Keratinocyte (primary cell): ENCODE measurements at regions not wholly inside any gene's neighbourhood (a gene's known extent, or its start where the extent isn't known, plus 50 kb on each side); places are given as distances from the start of the nearest gene placed in this dataset.

Source experiments
- DNase-seq: peaks from one replicate; pipeline ENCODE4 v3.0.0-alpha.2; 2011; ENCODE audit warnings: low read depth, missing footprints, low spot score
- FAIRE-seq: peaks from 2 replicates; lab custom pipeline; 2011; peaks lifted over from hg19 to GRCh38; lab: Jason Lieb, UNC
- H2AFZ ChIP-seq: 2 replicates; pipeline ENCODE4 v1.6.0; 2012; ENCODE audit warnings: low read length, control low read depth, inconsistent platforms; ENCODE audit not compliant: control insufficient read depth
- H3K27ac ChIP-seq: 2 replicates; pipeline ENCODE4 v1.5.1; 2011; ENCODE audit warnings: low read length; ENCODE audit not compliant: control insufficient read depth, insufficient read depth
- H3K27me3 ChIP-seq: 3 replicates; pipeline ENCODE4 v1.6.0; 2011; ENCODE audit warnings: low read length; ENCODE audit not compliant: control insufficient read depth, insufficient read depth; ENCODE audit errors: extremely low read depth
- H3K36me3 ChIP-seq, 2 experiments: 2 replicates in 1 of 2; 3 replicates in 1 of 2; pipeline ENCODE4 v1.5.1; 2011; ENCODE audit warnings: low read length in 2 of 2, mild to moderate bottlenecking in 1 of 2; ENCODE audit not compliant: control insufficient read depth in 2 of 2, insufficient read depth in 2 of 2; ENCODE audit errors: extremely low read depth in 1 of 2
- H3K4me1 ChIP-seq: 3 replicates; pipeline ENCODE4 v1.5.1; 2011; ENCODE audit warnings: low read length; ENCODE audit not compliant: control insufficient read depth, insufficient read depth; ENCODE audit errors: extremely low read depth
- H3K4me2 ChIP-seq: 3 replicates; pipeline ENCODE4 v1.6.0; 2011; ENCODE audit warnings: low read depth, low read length; ENCODE audit not compliant: control insufficient read depth, insufficient read depth; ENCODE audit errors: extremely low read depth
- H3K4me3 ChIP-seq, 3 experiments: fragments of 200-600 bp in 1 of 3; sonication (generic) in 1 of 3; 2 replicates in 2 of 3; 3 replicates in 1 of 3; pipeline ENCODE4 v1.5.1; 2011 to 2016; ENCODE audit warnings: low read length in 3 of 3, mild to moderate bottlenecking in 3 of 3, control low read depth in 2 of 3, inconsistent platforms in 1 of 3, low read depth in 1 of 3, mixed read lengths in 1 of 3, mixed run types in 1 of 3, moderate library complexity in 1 of 3; ENCODE audit not compliant: control insufficient read depth in 2 of 3, insufficient read depth in 2 of 3; ENCODE audit errors: extremely low read depth in 1 of 3
- H3K79me2 ChIP-seq: 2 replicates; pipeline ENCODE4 v1.6.0; 2012; ENCODE audit warnings: low read length; ENCODE audit not compliant: control insufficient read depth, insufficient read depth
- H3K9ac ChIP-seq: 3 replicates; pipeline ENCODE4 v1.6.0; 2011; ENCODE audit warnings: low read length; ENCODE audit not compliant: control insufficient read depth, insufficient read depth; ENCODE audit errors: extremely low read depth
- H3K9me1 ChIP-seq: 3 replicates; pipeline ENCODE4 v1.6.0; 2011; ENCODE audit warnings: low read length; ENCODE audit not compliant: control insufficient read depth, insufficient read depth; ENCODE audit errors: extremely low read depth
- H3K9me3 ChIP-seq: 2 replicates; pipeline ENCODE4 v1.5.1; 2012; ENCODE audit warnings: low read depth, low read length; ENCODE audit not compliant: control insufficient read depth
- H4K20me1 ChIP-seq: 3 replicates; pipeline ENCODE4 v1.6.0; 2011; ENCODE audit warnings: low read length; ENCODE audit not compliant: control insufficient read depth, insufficient read depth; ENCODE audit errors: extremely low read depth
- EZH2 ChIP-seq: IDR thresholded peaks from one replicate; pipeline ENCODE4 v1.6.1; 2012; ENCODE audit warnings: inconsistent platforms, mild to moderate bottlenecking, low read length, moderate library complexity
- dilution Hi-C: fragments of 300-500 bp; cut with MboI; formaldehyde crosslinking; loops from one replicate; pipeline ENCODE4 v1.7.0; 2020; ENCODE audit warnings: low sequenced_read_pairs; ENCODE audit not compliant: extremely low pct_ligation_motif_present
- TF ChIP-seq, protein P1 (sequence below), 3 experiments: IDR thresholded peaks in 1 of 3; conservative IDR thresholded peaks in 1 of 3; optimal IDR thresholded peaks in 1 of 3; 2 replicates in 2 of 3; 3 replicates in 1 of 3; pipeline versions ENCODE3 to v1.5.1; 2011; ENCODE audit warnings: low read length in 3 of 3, mild to moderate bottlenecking in 3 of 3, moderate library complexity in 2 of 3, control low read depth in 1 of 3, inconsistent platforms in 1 of 3; ENCODE audit not compliant: insufficient read depth in 2 of 3; ENCODE audit errors: extremely low read depth in 1 of 3

DNA sequence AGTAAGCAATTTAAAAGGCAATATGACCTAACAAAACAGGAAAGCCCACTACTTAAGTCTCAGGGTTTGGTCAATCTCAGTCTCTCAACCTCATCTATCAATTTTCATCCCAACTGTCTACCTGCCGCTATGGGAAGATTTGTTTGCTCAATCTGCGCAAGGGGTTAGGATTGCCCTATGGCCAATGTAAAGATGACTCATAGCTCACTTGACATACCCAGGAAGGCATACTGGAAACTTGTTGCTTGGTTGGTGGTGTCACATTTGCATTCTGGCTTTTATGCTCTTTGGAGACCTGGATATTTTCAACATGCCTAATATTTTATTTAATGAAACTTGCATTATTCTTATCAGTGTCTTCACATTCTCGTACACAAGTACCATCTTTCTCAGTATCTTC lies 78.1 kb upstream of the TMEM196 start:
- H3K4me3 ChIP-seq = no peak overlapping the region
- no peaks in the 10 kb centered on the region for H3K27me3 ChIP-seq
- H3K27ac ChIP-seq = no peak overlapping the region
- no peaks in the 10 kb centered on the region for H3K4me1 ChIP-seq
- H3K9ac ChIP-seq = no peak overlapping the region
- H3K4me2 ChIP-seq = no peak overlapping the region
- H3K36me3 ChIP-seq = no peaks in the 10 kb centered on the region
- TF ChIP-seq EZH2 = no peak
- TF ChIP-seq, protein P1, sequence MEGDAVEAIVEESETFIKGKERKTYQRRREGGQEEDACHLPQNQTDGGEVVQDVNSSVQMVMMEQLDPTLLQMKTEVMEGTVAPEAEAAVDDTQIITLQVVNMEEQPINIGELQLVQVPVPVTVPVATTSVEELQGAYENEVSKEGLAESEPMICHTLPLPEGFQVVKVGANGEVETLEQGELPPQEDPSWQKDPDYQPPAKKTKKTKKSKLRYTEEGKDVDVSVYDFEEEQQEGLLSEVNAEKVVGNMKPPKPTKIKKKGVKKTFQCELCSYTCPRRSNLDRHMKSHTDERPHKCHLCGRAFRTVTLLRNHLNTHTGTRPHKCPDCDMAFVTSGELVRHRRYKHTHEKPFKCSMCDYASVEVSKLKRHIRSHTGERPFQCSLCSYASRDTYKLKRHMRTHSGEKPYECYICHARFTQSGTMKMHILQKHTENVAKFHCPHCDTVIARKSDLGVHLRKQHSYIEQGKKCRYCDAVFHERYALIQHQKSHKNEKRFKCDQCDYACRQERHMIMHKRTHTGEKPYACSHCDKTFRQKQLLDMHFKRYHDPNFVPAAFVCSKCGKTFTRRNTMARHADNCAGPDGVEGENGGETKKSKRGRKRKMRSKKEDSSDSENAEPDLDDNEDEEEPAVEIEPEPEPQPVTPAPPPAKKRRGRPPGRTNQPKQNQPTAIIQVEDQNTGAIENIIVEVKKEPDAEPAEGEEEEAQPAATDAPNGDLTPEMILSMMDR (optimal IDR thresholded peaks at IDR 0.05 in 1 of 3, IDR thresholded peaks at IDR 0.05 in 1 of 3, conservative IDR thresholded peaks at IDR 0.05 in 1 of 3; ENCODE audit: extremely low read depth in 1 of 3, insufficient read depth in 2 of 3, low read length in 3 of 3) = no peak
- DNase-seq = no peak
- H3K9me1 ChIP-seq = no peaks in the 10 kb centered on the region
- dilution Hi-C loops = no loop called here
- H4K20me1 ChIP-seq = no peaks in the 10 kb centered on the region
- H3K79me2 ChIP-seq = no peaks in the 10 kb centered on the region
- FAIRE-seq = no peak
- no peaks in the 10 kb centered on the region for H3K9me3 ChIP-seq
- H2AFZ ChIP-seq = no peak overlapping the region

DNA sequence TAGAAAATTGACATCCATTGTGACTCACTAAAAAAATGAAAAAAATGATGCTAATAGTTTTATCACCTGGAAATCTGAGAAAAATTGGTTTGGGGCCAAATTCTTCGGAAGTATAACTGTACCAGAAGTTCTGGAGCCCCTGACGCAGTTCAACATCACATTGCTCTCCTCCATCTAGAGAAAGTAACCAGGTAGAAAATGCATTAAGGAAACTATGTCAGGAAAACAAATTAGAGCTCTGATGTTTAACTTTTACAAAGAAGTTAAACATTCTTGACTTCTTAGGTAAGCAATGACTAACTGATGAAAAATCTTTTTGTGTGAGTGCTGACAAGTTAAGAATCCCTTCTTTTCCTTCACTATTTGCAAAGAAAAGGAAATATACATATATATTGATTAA lies 61.1 kb upstream of the TMEM196 start:
- FAIRE-seq = peak; percentile 34

More for the DNA sequence above, 61.1 kb upstream of the TMEM196 start:
- Histone ChIP-seq H3K9ac (no peak overlapping the region), H3K4me3 (no peak overlapping the region), H2AFZ (no peak overlapping the region), H3K4me1 (peaks cover 9% of the 10 kb centered on the region), H3K9me1 (no peaks in the 10 kb centered on the region), H3K27ac (no peak overlapping the region), H3K9me3 (no peaks in the 10 kb centered on the region), H3K79me2 (no peaks in the 10 kb centered on the region), H3K27me3 (no peaks in the 10 kb centered on the region), H4K20me1 (no peaks in the 10 kb centered on the region), H3K36me3 (no peaks in the 10 kb centered on the region), H3K4me2 (no peak overlapping the region)
- no peak for DNase-seq
- no peak for TF ChIP-seq EZH2
- TF ChIP-seq, protein P1 (optimal IDR thresholded peaks at IDR 0.05 in 1 of 3, IDR thresholded peaks at IDR 0.05 in 1 of 3, conservative IDR thresholded peaks at IDR 0.05 in 1 of 3; ENCODE audit: extremely low read depth in 1 of 3, insufficient read depth in 2 of 3, low read length in 3 of 3) = no peak
- dilution Hi-C loops = no loop called here
